ENCODE measurements at regions not wholly inside any gene's neighbourhood (a gene's known extent, or its start where the extent isn't known, plus 50 kb on each side); places are given as distances from the start of the nearest gene placed in this dataset.
"Not testable (repeated sequence)": the region's sequence is repeated elsewhere in the genome, so short reads cannot be mapped to it uniquely, and the experiment has no call there.

DNA sequence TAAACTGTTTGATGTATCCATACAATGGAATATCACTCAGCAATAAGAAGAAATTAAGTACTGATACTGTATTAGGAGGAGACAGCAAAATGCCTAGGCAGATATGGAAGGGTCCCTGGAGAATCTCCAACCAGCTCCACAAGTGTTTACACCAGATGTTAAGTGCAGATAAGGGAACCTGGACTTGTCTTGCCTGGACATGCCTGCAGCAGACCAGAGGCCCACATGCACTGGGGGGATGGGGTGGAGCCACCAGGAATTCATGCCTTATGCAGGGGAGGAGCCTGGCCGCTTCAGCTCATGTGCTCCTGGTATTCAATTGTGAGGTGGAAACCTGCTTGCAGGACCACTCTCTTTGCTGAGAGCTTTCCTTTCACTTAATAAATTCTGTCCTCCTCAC, 287.6 kb downstream of the LIPI start:
- DNase-seq (ENCODE audit: low read depth in 2 of 2): not testable (repeated sequence)

- not testable (repeated sequence) for DNase-seq (ENCODE audit: low read depth in 2 of 2)
These were observed 289.3 kb downstream of the LIPI start for GRCh38 chr21:13921455-13921854.

GRCh38 chr21:13907385-13907784, 297.8 kb downstream of the POTED start:
- not testable (repeated sequence) for DNase-seq (ENCODE audit: low read depth in 2 of 2)

- DNase-seq (ENCODE audit: low read depth in 2 of 2): not testable (repeated sequence)
These were observed 287.1 kb downstream of the POTED start for GRCh38 chr21:13896596-13897247.

DNA sequence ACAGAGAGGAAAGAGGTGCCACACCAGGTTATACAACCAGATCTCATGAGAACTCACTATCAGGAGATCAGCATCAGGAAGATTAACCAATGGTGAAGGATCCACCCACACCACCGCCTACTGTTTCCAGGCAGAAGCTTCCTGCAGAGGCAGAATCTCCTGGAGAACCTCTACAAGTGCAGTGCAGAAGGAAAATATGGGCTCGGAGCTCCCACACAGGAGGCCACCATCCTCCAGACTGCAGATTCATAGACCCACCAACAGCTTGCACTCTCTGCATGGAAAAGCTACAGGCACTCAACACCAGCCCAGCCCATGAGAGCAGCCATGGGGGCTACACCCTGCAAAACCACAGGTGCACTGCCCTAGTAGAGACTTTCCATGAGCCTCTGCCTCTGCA, 284.0 kb downstream of the POTED start:
- DNase-seq (ENCODE audit: low read depth in 2 of 2): not testable (repeated sequence)

- not testable (repeated sequence) for DNase-seq (ENCODE audit: low read depth in 2 of 2)
These were observed 283.4 kb downstream of the POTED start for GRCh38 chr21:13893025-13893424.

GRCh38 chr21:13892146-13892751, 282.7 kb downstream of the POTED start:
- not testable (repeated sequence) for DNase-seq (ENCODE audit: low read depth in 2 of 2)

DNA sequence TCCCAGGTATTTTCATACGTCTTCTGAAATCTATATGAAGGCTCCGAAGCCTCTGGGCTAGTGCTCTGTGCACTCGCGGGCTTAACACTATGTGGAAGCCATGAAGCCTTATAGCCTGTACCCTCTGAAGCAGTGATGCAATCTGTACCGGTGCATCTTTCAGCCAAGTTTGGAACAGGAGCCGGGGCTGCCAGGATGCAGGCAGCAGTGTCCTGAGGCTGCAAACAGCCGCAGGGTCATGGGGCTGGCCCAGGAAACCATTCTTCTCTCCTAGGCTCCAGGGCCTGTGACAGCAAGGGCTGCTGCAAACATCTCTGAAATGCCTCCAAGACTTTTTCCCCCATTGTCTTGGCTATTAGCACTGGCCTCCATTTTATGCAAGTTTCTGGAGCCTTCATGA, 279.6 kb downstream of the POTED start:
- DNase-seq (ENCODE audit: low read depth in 2 of 2): not testable (repeated sequence)

DNA sequence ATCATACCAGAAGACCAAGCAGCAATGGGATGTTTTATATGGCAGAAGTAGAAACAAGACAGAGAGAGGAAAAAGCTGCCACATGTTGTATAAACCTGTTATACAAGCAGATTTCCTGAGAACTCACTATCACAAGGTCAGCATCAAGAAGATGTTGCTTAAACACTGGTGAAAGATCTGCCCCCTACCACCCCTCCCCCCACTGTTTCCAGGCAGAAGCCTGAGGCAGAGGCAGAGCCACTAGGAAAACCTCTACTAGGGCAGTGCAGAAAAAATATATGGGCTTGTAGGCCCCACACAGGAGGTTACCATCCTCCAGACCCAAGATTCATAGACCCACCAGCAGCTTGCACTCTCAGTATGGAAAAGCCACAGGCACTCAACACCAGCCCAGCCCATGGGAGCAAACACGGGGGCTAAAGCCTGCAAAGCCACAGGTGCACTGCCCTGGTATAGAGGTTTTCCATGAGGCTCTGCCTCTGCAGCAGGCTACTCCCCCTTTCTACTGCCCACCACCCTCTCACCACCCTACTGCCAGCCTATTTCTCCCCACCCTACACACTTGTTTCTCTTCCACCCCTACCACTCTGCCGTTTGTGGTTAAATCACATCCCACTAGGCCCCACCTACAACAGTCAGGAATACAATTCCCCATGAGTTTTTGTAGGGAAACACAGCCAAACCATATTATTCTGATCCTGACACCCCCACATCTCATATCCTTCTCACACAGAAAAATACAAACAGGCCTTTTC, 274.2 kb downstream of the POTED start:
- not testable (repeated sequence) for DNase-seq (ENCODE audit: low read depth in 2 of 2)

DNA sequence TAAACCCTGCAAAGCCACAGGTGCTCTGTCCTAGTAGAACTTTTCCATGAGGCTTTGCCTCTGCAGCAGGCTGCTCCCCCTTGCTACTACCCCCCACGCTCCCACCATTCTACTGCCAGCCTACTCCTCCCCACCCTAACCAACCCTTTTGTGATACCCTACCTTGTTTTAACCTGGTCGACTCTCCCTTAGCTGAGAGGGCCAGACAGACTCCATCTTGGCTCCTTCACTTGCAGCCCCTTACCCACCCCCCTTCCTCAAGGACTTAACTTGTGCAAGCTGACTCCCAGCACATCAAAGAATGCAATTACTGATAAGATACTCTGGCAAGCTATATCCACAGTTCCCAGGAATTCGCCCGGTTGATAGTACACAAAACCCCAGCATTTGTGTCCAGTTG, 267.9 kb downstream of the POTED start:
- not testable (repeated sequence) for DNase-seq (ENCODE audit: low read depth in 2 of 2)

GRCh38 chr21:13876999-13877398, 267.4 kb downstream of the POTED start:
- DNase-seq (ENCODE audit: low read depth in 2 of 2): not testable (repeated sequence)

DNA sequence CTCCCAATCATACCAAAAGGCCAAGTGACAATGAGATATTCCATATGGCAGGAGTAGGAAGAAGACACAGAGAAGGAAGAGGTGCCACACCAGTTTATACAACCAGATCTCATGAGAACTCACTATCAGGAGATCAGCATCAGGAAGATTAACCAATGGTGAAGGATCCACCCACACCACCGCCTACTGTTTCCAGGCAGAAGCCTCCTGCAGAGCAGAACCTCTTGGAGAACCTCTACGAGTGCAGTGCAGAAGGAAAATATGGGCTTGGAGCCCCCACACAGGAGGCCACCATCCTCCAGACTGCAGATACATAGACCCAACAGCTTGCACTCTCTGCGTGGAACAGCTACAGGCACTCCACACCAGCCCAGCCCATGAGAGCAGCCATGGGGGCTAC, 264.4 kb downstream of the POTED start:
- DNase-seq (ENCODE audit: low read depth in 2 of 2): not testable (repeated sequence)

DNA sequence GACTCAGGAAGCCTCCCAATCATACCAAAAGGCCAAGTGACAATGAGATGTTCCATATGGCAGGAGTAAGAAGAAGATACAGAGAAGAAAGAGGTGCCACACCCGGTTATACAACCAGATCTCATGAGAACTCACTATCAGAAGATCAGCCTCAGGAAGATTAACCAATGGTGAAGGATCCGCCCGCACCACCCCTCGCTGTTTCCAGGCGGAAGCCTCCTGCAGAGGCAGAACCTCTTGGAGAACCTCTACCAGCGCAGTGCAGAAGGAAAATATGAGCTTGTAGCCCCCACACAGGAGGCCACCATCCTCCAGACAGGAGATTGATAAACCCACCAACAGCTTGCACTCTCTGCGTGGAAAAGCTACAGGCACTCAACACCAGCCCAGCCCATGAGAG, 245.1 kb downstream of the POTED start:
- DNase-seq (ENCODE audit: low read depth in 2 of 2): no peak

GRCh38 chr21:13850808-13851207, 241.2 kb downstream of the POTED start:
- not testable (repeated sequence) for DNase-seq (ENCODE audit: low read depth in 2 of 2)

DNA sequence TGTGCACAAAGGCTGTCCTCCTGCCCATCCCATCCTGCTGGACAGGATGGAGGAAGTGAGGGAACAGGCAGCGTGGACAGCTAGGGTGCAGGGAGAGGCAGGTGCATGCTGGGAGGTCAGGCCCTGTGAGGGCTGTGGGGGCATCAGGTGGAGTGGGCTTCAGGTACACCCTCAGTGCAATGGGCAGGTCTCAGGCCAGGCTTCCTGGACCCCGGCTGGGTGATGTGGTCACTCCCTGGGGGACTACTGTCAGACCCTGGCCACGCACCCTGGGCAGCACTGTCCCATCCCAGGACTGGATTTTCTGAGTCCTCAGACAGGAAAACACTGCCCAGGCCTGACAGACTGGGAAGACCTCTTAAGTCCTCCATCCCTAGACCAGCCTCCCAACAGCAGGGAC, 239.9 kb downstream of the POTED start:
- DNase-seq (ENCODE audit: low read depth in 2 of 2): not testable (repeated sequence)

GRCh38 chr21:13846718-13847117, 237.1 kb downstream of the POTED start:
- DNase-seq (ENCODE audit: low read depth in 2 of 2): not testable (repeated sequence)

DNA sequence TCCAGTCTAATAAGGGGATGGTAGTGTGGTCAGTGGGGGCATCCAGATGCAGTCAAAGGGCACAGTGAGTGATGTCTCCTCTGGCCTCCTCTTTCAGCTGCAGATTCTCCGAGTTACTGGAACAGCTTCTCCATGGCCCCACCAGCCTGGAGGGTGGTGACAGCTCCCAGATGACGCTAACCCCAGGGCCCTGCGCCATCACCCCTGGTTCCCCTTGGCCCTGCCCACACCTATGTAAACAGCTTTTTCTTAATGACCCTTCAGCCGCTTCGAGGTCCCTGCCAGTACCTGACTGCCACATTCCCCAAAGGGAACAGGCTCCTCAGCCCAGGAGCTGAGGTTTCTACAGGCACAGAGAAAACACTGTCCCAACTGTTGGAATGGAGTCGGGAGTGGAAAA, 235.0 kb downstream of the POTED start:
- DNase-seq (ENCODE audit: low read depth in 2 of 2): not testable (repeated sequence)

DNA sequence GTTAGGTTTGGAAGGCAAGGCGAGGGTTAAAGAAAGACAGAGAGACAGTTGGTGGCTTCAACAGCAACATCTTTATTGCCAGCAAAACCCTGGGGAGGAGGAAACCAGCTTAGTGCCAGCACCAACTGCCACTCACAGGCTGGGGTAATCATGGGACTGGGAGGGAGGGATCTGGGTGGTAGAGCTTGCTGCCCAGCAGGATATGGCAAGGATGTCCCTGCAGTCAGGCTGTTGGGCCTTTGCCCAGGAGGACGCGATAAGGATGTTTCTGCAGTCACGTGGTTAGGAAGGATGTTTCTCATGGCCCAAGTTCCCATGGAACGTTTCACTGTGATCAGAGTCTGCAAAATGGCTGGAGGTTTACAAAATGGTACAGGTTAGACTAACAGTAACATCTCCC, 233.5 kb downstream of the POTED start:
- not testable (repeated sequence) for DNase-seq (ENCODE audit: low read depth in 2 of 2)

- not testable (repeated sequence) for DNase-seq (ENCODE audit: low read depth in 2 of 2)
These were observed 218.1 kb downstream of the POTED start for GRCh38 chr21:13827666-13828065.

GRCh38 chr21:13827201-13827600, 217.6 kb downstream of the POTED start:
- DNase-seq (ENCODE audit: low read depth in 2 of 2): no peak

DNA sequence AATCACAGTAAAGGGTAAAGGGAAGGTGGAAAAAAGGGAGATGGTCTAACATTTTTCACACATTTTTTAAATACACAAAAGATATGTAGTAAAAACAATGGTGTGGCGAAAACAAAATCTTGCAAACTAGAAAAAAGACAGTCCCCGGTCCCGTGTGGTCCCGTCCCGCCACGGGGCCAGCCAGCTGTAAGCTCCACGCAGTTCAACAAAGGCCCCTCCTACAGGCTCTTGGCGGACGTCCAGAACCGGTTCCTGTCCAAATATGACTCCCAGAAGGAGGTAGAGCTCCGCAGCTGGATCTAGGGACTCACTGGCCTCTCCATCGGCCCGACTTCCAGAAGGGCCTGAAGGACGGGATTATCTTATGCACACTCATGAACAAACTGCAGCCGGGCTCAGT, 216.9 kb downstream of the POTED start:
- DNase-seq (ENCODE audit: low read depth in 2 of 2): not testable (repeated sequence)

DNA sequence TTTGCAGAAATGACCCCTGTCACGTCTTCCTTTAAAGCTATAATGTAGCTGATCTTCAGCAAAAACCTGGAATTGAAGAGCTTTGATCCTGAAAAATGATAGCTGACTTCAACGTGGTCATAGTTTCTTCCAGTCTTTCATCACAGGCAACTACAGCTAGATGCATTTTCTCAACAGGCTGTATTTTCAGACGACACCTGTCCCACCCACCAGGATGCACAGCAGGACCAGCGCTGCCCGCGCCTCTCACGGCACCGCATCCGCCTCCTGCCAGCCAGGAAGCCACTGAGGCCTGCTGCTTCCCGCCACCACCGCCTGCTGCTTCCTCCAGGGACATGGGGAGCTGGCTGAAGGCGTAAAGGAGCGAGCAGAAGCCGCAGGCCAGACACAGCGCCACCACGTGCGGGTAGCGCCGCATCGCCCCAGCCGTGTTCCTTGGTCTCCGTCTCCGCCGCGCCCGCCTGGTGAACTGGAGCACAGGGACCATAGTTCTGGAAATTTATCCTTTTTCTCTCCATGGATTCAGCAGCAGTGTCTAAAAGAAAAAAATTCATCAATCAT, 215.7 kb downstream of the POTED start:
- DNase-seq (ENCODE audit: low read depth in 2 of 2): not testable (repeated sequence)
